ENCODE measurements at regions not wholly inside any gene's neighbourhood (a gene's known extent, or its start where the extent isn't known, plus 50 kb on each side); places are given as distances from the start of the nearest gene placed in this dataset.
"Not testable (repeated sequence)": the region's sequence is repeated elsewhere in the genome, so short reads cannot be mapped to it uniquely, and the experiment has no call there.

- H2AFZ ChIP-seq (ENCODE audit: low read length); H3K4me2 ChIP-seq (ENCODE audit: low read length); H3K4me3 ChIP-seq (ENCODE audit: low read depth, low read length, poor library complexity, severe bottlenecking); BruUV-seq (replicated peaks); H3K9me2 ChIP-seq (ENCODE audit: insufficient read depth, low read length); CTCF ChIA-PET (ENCODE audit: unreplicated experiment); POLR2A ChIA-PET; intact Hi-C loops (cut with micrococcal nuclease; ENCODE audit: unreplicated experiment); H3K36me3 ChIP-seq (ENCODE audit: insufficient read depth, low read length); H3K4me1 ChIP-seq (ENCODE audit: insufficient read depth, low read length, poor library complexity, severe bottlenecking); DNase-seq (ENCODE audit: low spot score); H4K20me1 ChIP-seq (ENCODE audit: insufficient read depth, low read length); H3K27ac ChIP-seq (ENCODE audit: low read depth, low read length, poor library complexity, severe bottlenecking); H3K9me3 ChIP-seq (ENCODE audit: low read length); H3K79me2 ChIP-seq (ENCODE audit: insufficient read depth, low read depth, low read length): not testable (repeated sequence)
Observed at GRCh38 chr4:34506511-34507092, 1737.7 kb downstream of the ARAP2 start.

GRCh38 chr4:34512616-34513015 is 1731.7 kb downstream of the ARAP2 start:
- Histone ChIP-seq H3K4me3 (ENCODE audit: low read depth, low read length, poor library complexity, severe bottlenecking) (no peak overlapping the region), H3K79me2 (ENCODE audit: insufficient read depth, low read depth, low read length) (no peaks in the 10 kb centered on the region), H4K20me1 (ENCODE audit: insufficient read depth, low read length) (no peaks in the 10 kb centered on the region), H2AFZ (ENCODE audit: low read length) (no peak overlapping the region), H3K36me3 (ENCODE audit: insufficient read depth, low read length) (no peaks in the 10 kb centered on the region), H3K4me2 (ENCODE audit: low read length) (no peak overlapping the region), H3K27ac (ENCODE audit: low read depth, low read length, poor library complexity, severe bottlenecking) (no peak overlapping the region), H3K9me3 (ENCODE audit: low read length) (no peaks in the 10 kb centered on the region), H3K4me1 (ENCODE audit: insufficient read depth, low read length, poor library complexity, severe bottlenecking) (no peaks in the 10 kb centered on the region), H3K9me2 (ENCODE audit: insufficient read depth, low read length) (no peaks in the 10 kb centered on the region)
- intact Hi-C loops (cut with micrococcal nuclease; ENCODE audit: unreplicated experiment): no loop called here
- TF ChIP-seq CTCF (conservative IDR thresholded peaks at IDR 0.05; ENCODE audit: low read length): no peak
- no peak for TF ChIP-seq EZH2phosphoT487 (IDR thresholded peaks at IDR 0.05; ENCODE audit: borderline replicate concordance, low read depth, low read length)
- BruUV-seq (replicated peaks): no TSS peak
- POLR2A ChIA-PET: no interaction called here
- DNase-seq (ENCODE audit: low spot score): no peak
- CTCF ChIA-PET (ENCODE audit: unreplicated experiment): no interaction called here

GRCh38 chr4:34516524-34516923 is 1727.8 kb downstream of the ARAP2 start:
- Histone ChIP-seq H3K4me1 (ENCODE audit: insufficient read depth, low read length, poor library complexity, severe bottlenecking) (no peaks in the 10 kb centered on the region), H3K9me3 (ENCODE audit: low read length) (no peaks in the 10 kb centered on the region), H3K4me3 (ENCODE audit: low read depth, low read length, poor library complexity, severe bottlenecking) (no peak overlapping the region), H3K9me2 (ENCODE audit: insufficient read depth, low read length) (no peaks in the 10 kb centered on the region), H3K36me3 (ENCODE audit: insufficient read depth, low read length) (no peaks in the 10 kb centered on the region), H3K79me2 (ENCODE audit: insufficient read depth, low read depth, low read length) (no peaks in the 10 kb centered on the region), H3K4me2 (ENCODE audit: low read length) (no peak overlapping the region), H2AFZ (ENCODE audit: low read length) (no peak overlapping the region), H3K27ac (ENCODE audit: low read depth, low read length, poor library complexity, severe bottlenecking) (no peak overlapping the region), H4K20me1 (ENCODE audit: insufficient read depth, low read length) (no peaks in the 10 kb centered on the region)
- no peak for DNase-seq (ENCODE audit: low spot score)
- CTCF ChIA-PET (ENCODE audit: unreplicated experiment): no interaction called here
- TF ChIP-seq CTCF (conservative IDR thresholded peaks at IDR 0.05; ENCODE audit: low read length) (no peak), EZH2phosphoT487 (IDR thresholded peaks at IDR 0.05; ENCODE audit: borderline replicate concordance, low read depth, low read length) (no peak)
- intact Hi-C loops (cut with micrococcal nuclease; ENCODE audit: unreplicated experiment): no loop called here
- POLR2A ChIA-PET: interaction anchor here (0.8 to 1.1 kb wide), 2 partner anchors 9 to 33 kb away, joined by 3 to 5 read pairs; no protein-coding TSS in a partner anchor
- BruUV-seq (replicated peaks): no TSS peak
